ENCODE measurements at regions not wholly inside any gene's neighbourhood (a gene's known extent, or its start where the extent isn't known, plus 50 kb on each side); places are given as distances from the start of the nearest gene placed in this dataset.
A peak's percentile ranks its signal among the peaks of the same experiment; 100 is the strongest.

- TF ChIP-seq MAFF (IDR thresholded peaks at IDR 0.05; ENCODE audit: low read depth, low read length) (peak; percentile 72), SMAD9 (CRISPR knock-in tag; IDR thresholded peaks at IDR 0.05) (no peak), ZNF282 (IDR thresholded peaks at IDR 0.05; ENCODE audit: partially characterized antibody) (no peak), MAFK (conservative IDR thresholded peaks at IDR 0.05 in 1 of 2, IDR thresholded peaks at IDR 0.05 in 1 of 2; ENCODE audit: low read length in 2 of 2) (peak; percentile 47 to 82; a peak in 3 of 4 replicates), PHF5A (CRISPR knock-in tag; IDR thresholded peaks at IDR 0.05; ENCODE audit: low read depth, unreplicated experiment) (no peak), IRF2 (CRISPR knock-in tag; IDR thresholded peaks at IDR 0.05) (no peak), ATRX (CRISPR knock-in tag; IDR thresholded peaks at IDR 0.05; ENCODE audit: borderline replicate concordance) (no peak)
- H3K4me3 ChIP-seq (replicated peaks in 1 of 3; ENCODE audit: insufficient read depth in 1 of 3, low read depth in 2 of 3, low read length in 3 of 3): no peak overlapping the region
- no TSS peak for BruUV-seq (replicated peaks)
- intact Hi-C loops (cut with micrococcal nuclease; ENCODE audit: unreplicated experiment): no loop called here
- ChIA-PET POLR2A (no interaction called here), CTCF (ENCODE audit: low intra/inter-chr PET ratio, low total read pairs) (no interaction called here)
- in situ Hi-C loops (cut with HindIII; ENCODE audit: extremely low pct_ligation_motif_present, low pct_unique_long_range_greater_than_20kb): no loop called here
- no peaks in the 10 kb centered on the region for H3K4me1 ChIP-seq (ENCODE audit: insufficient read depth, low read length)
- no peak for DNase-seq (ENCODE audit: low spot score)
- H3K27ac ChIP-seq (ENCODE audit: extremely low read length, insufficient read depth, low read length): no peak overlapping the region
- H3K9ac ChIP-seq (ENCODE audit: insufficient read depth, low read depth, low read length): no peak overlapping the region
- no peak for FAIRE-seq
- no peaks in the 10 kb centered on the region for H3K79me2 ChIP-seq (ENCODE audit: insufficient read depth, low read length)
- H3K9me3 ChIP-seq (ENCODE audit: low read length): no peaks in the 10 kb centered on the region
- H3K27me3 ChIP-seq (ENCODE audit: control insufficient read depth in 1 of 2, insufficient read depth in 2 of 2, low read length in 2 of 2): no peaks in the 10 kb centered on the region; a peak in 1 of 5 replicates
- no peak for ATAC-seq
- H2AFZ ChIP-seq (ENCODE audit: low read length): no peak overlapping the region
- no peaks in the 10 kb centered on the region for H3K36me3 ChIP-seq (replicated peaks in 1 of 2; ENCODE audit: control insufficient read depth in 1 of 2, insufficient read depth in 2 of 2, low read length in 2 of 2)
- no peak overlapping the region for H3K4me2 ChIP-seq (ENCODE audit: low read depth, low read length)
- H4K20me1 ChIP-seq (ENCODE audit: insufficient read depth, low read length): no peaks in the 10 kb centered on the region
These were observed 496.6 kb downstream of the TRAM1L1 start for GRCh38 chr4:116588783-116589182.

DNA sequence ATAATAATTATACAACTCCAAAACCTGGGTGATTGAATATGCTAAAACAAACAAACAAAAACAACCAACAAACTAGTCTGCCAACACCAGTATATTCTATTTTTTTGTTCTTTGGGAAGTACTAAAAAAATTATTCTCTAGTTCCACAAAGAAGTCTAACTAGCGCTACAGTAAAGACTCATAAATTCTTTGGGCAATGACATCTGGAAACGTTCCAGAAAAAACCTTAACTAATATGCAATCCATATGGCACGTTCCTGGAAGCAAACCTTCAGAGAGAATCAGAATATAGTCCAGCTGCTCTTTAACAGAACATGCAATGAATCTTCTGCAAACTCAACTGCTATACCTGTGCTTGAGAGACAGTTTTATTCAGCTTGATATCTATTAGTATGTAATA lies 500.1 kb downstream of the TRAM1L1 start:
- POLR2A ChIA-PET: no interaction called here
- H3K9me3 ChIP-seq (ENCODE audit: low read length): no peaks in the 10 kb centered on the region
- CTCF ChIA-PET (ENCODE audit: low intra/inter-chr PET ratio, low total read pairs): no interaction called here
- H3K4me2 ChIP-seq (ENCODE audit: low read depth, low read length): no peak overlapping the region
- H3K4me3 ChIP-seq (replicated peaks in 1 of 3; ENCODE audit: insufficient read depth in 1 of 3, low read depth in 2 of 3, low read length in 3 of 3): no peak overlapping the region
- H3K4me1 ChIP-seq (ENCODE audit: insufficient read depth, low read length): no peaks in the 10 kb centered on the region
- in situ Hi-C loops (cut with HindIII; ENCODE audit: extremely low pct_ligation_motif_present, low pct_unique_long_range_greater_than_20kb) (no loop called here), intact Hi-C loops (cut with micrococcal nuclease; ENCODE audit: unreplicated experiment) (no loop called here)
- DNase-seq (ENCODE audit: low spot score): no peak
- H3K27ac ChIP-seq (ENCODE audit: extremely low read length, insufficient read depth, low read length): no peak overlapping the region
- H3K9ac ChIP-seq (ENCODE audit: insufficient read depth, low read depth, low read length): no peak overlapping the region
- TF ChIP-seq NR2F6 (IDR thresholded peaks at IDR 0.05) (no peak), NR2F6 (CRISPR knock-in tag; IDR thresholded peaks at IDR 0.05) (no peak)
- ATAC-seq: no peak
- no peak overlapping the region for H2AFZ ChIP-seq (ENCODE audit: low read length)
- H3K36me3 ChIP-seq (replicated peaks in 1 of 2; ENCODE audit: control insufficient read depth in 1 of 2, insufficient read depth in 2 of 2, low read length in 2 of 2): no peaks in the 10 kb centered on the region
- H3K27me3 ChIP-seq (ENCODE audit: control insufficient read depth in 1 of 2, insufficient read depth in 2 of 2, low read length in 2 of 2): no peaks in the 10 kb centered on the region; a peak in 1 of 5 replicates
- no peaks in the 10 kb centered on the region for H3K79me2 ChIP-seq (ENCODE audit: insufficient read depth, low read length)
- FAIRE-seq: no peak
- H4K20me1 ChIP-seq (ENCODE audit: insufficient read depth, low read length): no peaks in the 10 kb centered on the region
- no TSS peak for BruUV-seq (replicated peaks)
- WGBS (ENCODE audit: low lambda C conversion rate): 2% methylated on average over 3 of the region's 3 CpGs

Measured in HepG2 (cell line).